ENCODE measurements at regions not wholly inside any gene's neighbourhood (a gene's known extent, or its start where the extent isn't known, plus 50 kb on each side); places are given as distances from the start of the nearest gene placed in this dataset.

DNA sequence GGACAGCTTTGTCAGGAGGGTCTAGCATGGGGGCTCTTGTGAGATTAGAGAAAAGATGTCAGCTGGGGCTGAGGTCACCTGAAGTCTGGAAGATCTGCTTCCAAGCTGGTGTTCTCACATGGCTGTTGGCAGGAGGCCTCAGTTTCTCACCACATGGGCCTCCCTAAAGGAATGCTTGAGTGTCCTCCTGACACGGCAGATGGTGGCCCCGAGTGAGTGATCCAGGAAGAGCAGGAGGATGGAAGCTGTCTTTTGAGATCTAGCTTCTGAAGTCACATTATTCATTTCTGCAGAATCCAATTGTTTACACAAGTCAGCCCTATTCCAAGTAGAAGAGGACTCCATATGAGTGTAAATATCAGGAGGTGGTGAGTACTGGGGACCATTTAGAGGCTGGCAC, 344.0 kb upstream of the PROK2 start:
- Histone ChIP-seq H3K36me3 (ENCODE audit: low read depth, missing control alignments) (no peaks in the 10 kb centered on the region), H3K4me3 (no peak overlapping the region), H3K9me3 (no peaks in the 10 kb centered on the region), H3K27ac (no peak overlapping the region), H3K27me3 (no peaks in the 10 kb centered on the region), H3K4me1 (no peaks in the 10 kb centered on the region)
- 73 to 76% methylated on average over 2 of the region's 2 CpGs for WGBS, 2 donors
- intact Hi-C loops (cut with DNase I; ENCODE audit: low total_unique reads), result no loop called here
- DNase-seq, result no peak
- TF ChIP-seq POLR2A (IDR thresholded peaks at IDR 0.05), result no peak
- TF ChIP-seq, protein P1, sequence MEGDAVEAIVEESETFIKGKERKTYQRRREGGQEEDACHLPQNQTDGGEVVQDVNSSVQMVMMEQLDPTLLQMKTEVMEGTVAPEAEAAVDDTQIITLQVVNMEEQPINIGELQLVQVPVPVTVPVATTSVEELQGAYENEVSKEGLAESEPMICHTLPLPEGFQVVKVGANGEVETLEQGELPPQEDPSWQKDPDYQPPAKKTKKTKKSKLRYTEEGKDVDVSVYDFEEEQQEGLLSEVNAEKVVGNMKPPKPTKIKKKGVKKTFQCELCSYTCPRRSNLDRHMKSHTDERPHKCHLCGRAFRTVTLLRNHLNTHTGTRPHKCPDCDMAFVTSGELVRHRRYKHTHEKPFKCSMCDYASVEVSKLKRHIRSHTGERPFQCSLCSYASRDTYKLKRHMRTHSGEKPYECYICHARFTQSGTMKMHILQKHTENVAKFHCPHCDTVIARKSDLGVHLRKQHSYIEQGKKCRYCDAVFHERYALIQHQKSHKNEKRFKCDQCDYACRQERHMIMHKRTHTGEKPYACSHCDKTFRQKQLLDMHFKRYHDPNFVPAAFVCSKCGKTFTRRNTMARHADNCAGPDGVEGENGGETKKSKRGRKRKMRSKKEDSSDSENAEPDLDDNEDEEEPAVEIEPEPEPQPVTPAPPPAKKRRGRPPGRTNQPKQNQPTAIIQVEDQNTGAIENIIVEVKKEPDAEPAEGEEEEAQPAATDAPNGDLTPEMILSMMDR (IDR thresholded peaks at IDR 0.05), result no peak

DNA sequence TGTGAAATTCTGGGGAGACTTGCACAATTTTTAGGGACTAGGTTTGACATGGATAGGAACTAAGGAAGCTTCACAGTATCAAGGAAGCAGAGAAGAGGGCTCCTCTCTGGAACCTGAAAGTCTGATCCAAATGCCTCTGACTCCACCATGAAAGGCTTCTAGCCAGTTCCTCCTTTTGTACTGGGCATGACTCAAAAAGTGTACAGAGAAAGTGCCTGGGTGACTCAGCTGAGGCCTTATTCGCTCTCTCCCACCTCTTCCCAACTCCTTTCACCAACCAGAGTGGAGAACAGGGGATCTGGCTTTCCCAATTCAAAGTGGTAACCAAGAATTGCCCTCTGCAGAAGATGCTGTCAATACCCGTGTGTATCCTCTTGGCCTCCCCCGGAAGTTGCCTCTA, 342.9 kb upstream of the PROK2 start:
- Histone ChIP-seq H3K27ac (no peak overlapping the region), H3K4me3 (no peak overlapping the region), H3K9me3 (no peaks in the 10 kb centered on the region), H3K4me1 (no peaks in the 10 kb centered on the region), H3K36me3 (ENCODE audit: low read depth, missing control alignments) (no peaks in the 10 kb centered on the region), H3K27me3 (no peaks in the 10 kb centered on the region)
- intact Hi-C loops (cut with DNase I; ENCODE audit: low total_unique reads), result no loop called here
- WGBS, 2 donors, result 98 to 100% methylated on average over 3 of the region's 3 CpGs
- DNase-seq, result no peak
- no peak for TF ChIP-seq POLR2A (IDR thresholded peaks at IDR 0.05)
- TF ChIP-seq, protein P1 (IDR thresholded peaks at IDR 0.05), result no peak

DNA sequence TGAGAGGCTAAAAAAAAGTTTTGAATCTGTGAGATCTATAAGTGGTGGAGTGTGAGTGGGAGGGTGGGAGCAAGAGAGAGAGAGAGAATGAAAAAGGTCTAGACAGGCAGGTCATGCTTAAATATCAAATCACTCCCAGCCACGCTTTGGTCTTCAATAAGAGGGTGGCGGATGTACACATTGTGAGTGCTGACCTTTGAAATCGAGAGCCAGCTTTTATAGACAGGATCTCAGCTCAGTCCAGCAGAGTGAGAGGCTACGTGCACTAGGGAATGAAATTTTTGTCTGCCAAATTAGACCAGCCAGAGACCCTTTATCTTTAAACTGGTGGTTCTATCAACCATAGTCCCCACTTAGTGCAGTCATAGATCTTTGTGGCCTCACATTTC, 342.3 kb upstream of the PROK2 start:
- DNase-seq, result no peak
- H3K36me3 ChIP-seq (ENCODE audit: low read depth, missing control alignments), result no peaks in the 10 kb centered on the region
- 94% methylated on average over 4 of the region's 4 CpGs for WGBS, 2 donors
- no peak for TF ChIP-seq POLR2A (IDR thresholded peaks at IDR 0.05)
- TF ChIP-seq, protein P1 (IDR thresholded peaks at IDR 0.05), result no peak
- intact Hi-C loops (cut with DNase I; ENCODE audit: low total_unique reads), result no loop called here
- H3K27ac ChIP-seq, result no peak overlapping the region
- H3K4me1 ChIP-seq, result no peaks in the 10 kb centered on the region
- no peaks in the 10 kb centered on the region for H3K9me3 ChIP-seq
- no peak overlapping the region for H3K4me3 ChIP-seq
- no peaks in the 10 kb centered on the region for H3K27me3 ChIP-seq

DNA sequence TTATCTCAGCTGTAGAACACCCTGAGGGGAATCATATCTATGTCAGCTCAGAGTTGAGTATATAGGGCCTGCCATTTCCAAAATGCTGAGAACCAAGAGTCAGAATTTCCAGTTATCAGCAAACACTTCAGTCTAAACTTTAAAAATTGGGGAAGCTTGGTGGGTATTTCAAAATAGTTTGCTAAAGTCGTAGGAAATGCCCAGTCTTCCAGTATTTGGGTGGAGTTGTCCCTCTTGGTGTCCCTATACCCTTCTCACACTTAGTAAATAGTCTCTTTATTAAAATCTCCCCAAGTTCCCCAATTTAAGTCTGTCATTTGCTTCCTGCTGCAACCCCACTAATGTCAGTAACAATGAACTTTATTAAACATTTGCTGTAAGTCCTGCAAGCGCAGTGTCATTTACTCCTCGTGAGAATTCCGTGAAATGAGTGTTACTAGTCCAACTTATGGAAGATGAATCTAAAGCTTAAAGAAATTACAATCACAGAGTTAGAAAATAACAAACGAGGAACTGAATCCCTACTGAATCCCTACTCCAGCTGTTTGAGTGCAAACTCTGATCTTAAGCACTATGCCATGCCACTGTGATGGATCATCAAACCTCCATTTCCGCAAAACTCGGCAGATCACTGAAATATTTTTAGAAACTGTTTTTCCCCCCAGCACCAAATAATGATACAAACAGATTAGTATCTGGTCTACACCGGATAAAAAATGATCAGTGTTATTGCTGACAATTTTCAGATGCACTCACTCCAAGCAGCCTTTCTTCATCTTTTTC, 341.7 kb upstream of the PROK2 start:
- Histone ChIP-seq H3K4me3 (no peak overlapping the region), H3K27me3 (no peaks in the 10 kb centered on the region), H3K4me1 (no peaks in the 10 kb centered on the region), H3K36me3 (ENCODE audit: low read depth, missing control alignments) (no peaks in the 10 kb centered on the region), H3K27ac (no peak overlapping the region), H3K9me3 (no peaks in the 10 kb centered on the region)
- TF ChIP-seq, protein P1 (IDR thresholded peaks at IDR 0.05), result no peak
- no peak for TF ChIP-seq POLR2A (IDR thresholded peaks at IDR 0.05)
- WGBS, 2 donors, result 86 to 90% methylated on average over 8 of the region's 8 CpGs
- DNase-seq, result no peak
- intact Hi-C loops (cut with DNase I; ENCODE audit: low total_unique reads), result no loop called here

DNA sequence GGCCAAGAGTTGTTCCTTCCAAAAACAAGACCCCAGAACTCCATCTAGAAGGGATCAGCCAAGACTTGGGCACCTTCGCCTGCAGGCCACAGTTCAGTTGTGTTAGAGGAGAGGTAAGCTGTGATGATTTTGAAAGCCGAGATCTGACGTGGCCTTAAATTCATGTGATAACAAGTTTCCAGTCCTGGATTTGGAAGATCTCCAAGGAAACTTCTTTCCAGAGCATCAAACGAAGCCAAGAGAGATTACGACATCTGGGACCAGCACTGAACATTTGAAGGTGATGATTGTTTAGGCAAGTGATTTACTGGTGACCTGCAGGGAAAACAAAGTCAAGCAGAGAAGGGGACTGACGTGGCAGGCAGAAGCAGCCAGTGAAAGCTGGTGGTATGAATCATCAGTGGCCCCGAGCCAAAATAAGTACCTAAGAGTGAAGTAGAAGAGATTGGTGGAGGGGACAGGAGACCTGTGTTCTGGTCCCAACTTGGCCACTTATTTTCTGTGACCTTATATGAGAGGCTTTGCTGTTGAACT, 339.0 kb upstream of the PROK2 start:
- H3K27me3 ChIP-seq, result no peaks in the 10 kb centered on the region
- no peak for TF ChIP-seq POLR2A (IDR thresholded peaks at IDR 0.05)
- TF ChIP-seq, protein P1 (IDR thresholded peaks at IDR 0.05), result no peak
- no peaks in the 10 kb centered on the region for H3K9me3 ChIP-seq
- WGBS, 2 donors, result 64% methylated on average over 7 of the region's 7 CpGs
- no peak overlapping the region for H3K27ac ChIP-seq
- no peaks in the 10 kb centered on the region for H3K36me3 ChIP-seq (ENCODE audit: low read depth, missing control alignments)
- no peaks in the 10 kb centered on the region for H3K4me1 ChIP-seq
- intact Hi-C loops (cut with DNase I; ENCODE audit: low total_unique reads), result no loop called here
- no peak for DNase-seq
- no peak overlapping the region for H3K4me3 ChIP-seq

Data from testis (tissue), 2 donors.